Activated naive CD4-positive, alpha-beta T cell treated with anti-CD3 and anti-CD28 coated beads for 36 hours (primary cell): ENCODE measurements at regions not wholly inside any gene's neighbourhood (a gene's known extent, or its start where the extent isn't known, plus 50 kb on each side); places are given as distances from the start of the nearest gene placed in this dataset.
"Not testable (repeated sequence)": the region's sequence is repeated elsewhere in the genome, so short reads cannot be mapped to it uniquely, and the experiment has no call there.

ENCODE experiments used
- CTCF ChIA-PET: fragments of 350-600 bp; sonication (Branson Sonifier 250); formaldehyde crosslinking; loops from one replicate; lab custom pipeline; 2021; ENCODE audit warnings: antibody characterized with exemption; lab: Charles Lee
- DNase-seq: peaks from one replicate; pipeline ENCODE4 v3.0.0-alpha.2; 2020
- H3K27ac Mint-ChIP-seq: one replicate; pipeline ENCODE4 v1.8.0; 2021; ENCODE audit warnings: mild to moderate bottlenecking, mixed read lengths
- H3K27me3 Mint-ChIP-seq: one replicate; pipeline ENCODE4 v1.8.0; 2021; ENCODE audit warnings: low read depth, mixed read lengths
- H3K36me3 Mint-ChIP-seq: one replicate; pipeline ENCODE4 v1.8.0; 2021; ENCODE audit warnings: low read depth, mixed read lengths
- H3K4me1 Mint-ChIP-seq: one replicate; pipeline ENCODE4 v1.8.0; 2021; ENCODE audit warnings: low read depth, mixed read lengths
- H3K4me3 Mint-ChIP-seq: one replicate; pipeline ENCODE4 v1.8.0; 2021; ENCODE audit warnings: mild to moderate bottlenecking, moderate library complexity, mixed read lengths
- H3K9me3 Mint-ChIP-seq: one replicate; pipeline ENCODE4 v1.8.0; 2021; ENCODE audit warnings: mixed read lengths
- intact Hi-C: fragments of 100-400 bp; cut with micrococcal nuclease; formaldehyde crosslinking; loops from one replicate; pipeline ENCODE4 v1.15.1; 2023

DNA sequence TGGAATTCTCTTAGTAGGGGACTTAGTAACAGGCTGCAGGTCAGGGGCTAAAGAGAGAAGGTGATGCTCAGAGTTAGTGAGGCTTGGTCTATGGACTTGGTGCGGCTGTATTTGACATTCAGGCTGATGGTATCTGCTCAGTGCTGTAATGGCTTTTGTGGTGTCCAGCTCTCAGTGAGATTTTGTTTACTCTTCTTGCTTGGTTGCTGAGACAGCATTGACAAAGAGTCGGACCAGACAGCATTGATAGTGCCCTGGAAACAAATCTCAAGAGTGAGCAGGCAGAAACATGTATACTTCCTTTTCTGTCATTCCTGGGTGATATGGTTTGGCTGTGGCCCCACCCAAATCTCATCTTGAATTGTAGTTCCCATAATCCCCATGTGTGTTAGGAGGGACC is 202.0 kb downstream of the STK31 start:
- intact Hi-C loops = no loop called here
- CTCF ChIA-PET = no interaction called here
- H3K4me3 Mint-ChIP-seq = no peak overlapping the region
- no peak for DNase-seq
- H3K9me3 Mint-ChIP-seq = no peaks in the 10 kb centered on the region
- peaks cover 5% of the 10 kb centered on the region for H3K27me3 Mint-ChIP-seq
- no peak overlapping the region for H3K27ac Mint-ChIP-seq
- no peaks in the 10 kb centered on the region for H3K36me3 Mint-ChIP-seq
- no peaks in the 10 kb centered on the region for H3K4me1 Mint-ChIP-seq

DNA sequence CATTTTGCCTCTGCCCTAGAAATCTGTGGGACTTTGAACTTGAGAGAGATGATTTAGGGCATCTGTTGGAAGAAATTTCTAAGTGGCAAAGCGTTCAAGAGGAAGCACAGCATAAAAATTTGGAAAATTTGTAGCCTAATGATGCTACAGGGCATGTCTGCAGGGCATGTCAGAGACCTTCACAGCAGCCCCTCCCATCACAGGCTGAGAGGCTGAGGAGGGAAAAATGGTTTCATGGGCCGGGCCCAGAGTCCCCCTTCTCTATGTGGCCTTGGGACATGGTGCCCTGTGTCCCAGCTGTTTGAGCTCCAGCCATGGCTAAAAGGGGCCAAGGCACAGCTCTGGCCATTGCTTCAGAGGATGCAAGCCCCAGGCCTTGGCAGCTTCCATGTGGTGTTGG is 203.0 kb downstream of the STK31 start:
- peaks cover 8% of the 10 kb centered on the region for H3K27me3 Mint-ChIP-seq
- intact Hi-C loops = no loop called here
- no peak overlapping the region for H3K4me3 Mint-ChIP-seq
- DNase-seq = no peak
- H3K4me1 Mint-ChIP-seq = no peaks in the 10 kb centered on the region
- no peaks in the 10 kb centered on the region for H3K9me3 Mint-ChIP-seq
- CTCF ChIA-PET = no interaction called here
- no peaks in the 10 kb centered on the region for H3K36me3 Mint-ChIP-seq
- H3K27ac Mint-ChIP-seq = no peak overlapping the region

DNA sequence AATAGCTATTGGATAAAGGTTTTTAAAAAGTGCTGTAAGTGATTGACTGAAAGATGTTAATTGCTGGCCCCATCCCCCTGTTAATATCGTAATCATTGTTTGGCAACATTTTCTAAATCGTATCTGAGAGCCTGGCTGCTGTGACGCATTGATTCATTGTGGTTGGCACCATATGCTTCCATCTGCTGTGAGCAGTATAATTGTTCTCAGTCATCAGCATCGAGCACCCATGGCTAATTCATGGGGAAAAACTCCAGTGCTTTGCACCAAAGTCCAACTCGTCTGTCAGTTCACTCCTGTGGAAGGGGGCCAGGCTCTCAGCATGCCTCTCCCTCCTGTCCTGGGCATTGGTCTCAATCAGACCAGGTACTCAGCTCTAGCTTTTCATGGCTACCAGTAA is 205.2 kb downstream of the STK31 start:
- no peak overlapping the region for H3K27ac Mint-ChIP-seq

DNA sequence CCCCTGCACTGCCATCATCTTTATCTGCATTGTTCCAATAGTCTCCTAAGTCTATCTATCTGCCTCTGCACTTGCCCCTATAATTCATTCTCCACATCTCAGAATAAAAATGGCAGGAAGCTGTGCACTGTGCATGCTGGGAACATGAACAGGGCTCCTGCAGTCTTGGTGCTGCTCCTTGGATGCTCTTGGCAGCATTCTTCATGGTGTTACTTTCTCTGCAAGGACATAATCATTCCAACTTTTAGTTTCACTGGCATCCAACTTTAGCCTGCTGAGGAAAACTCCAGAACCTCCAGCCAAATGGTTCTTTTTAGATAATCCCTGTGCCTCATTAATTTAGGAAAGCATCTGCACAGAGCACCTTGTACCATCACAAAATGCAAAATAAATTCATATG is 208.3 kb downstream of the STK31 start:
- H3K4me3 Mint-ChIP-seq = no peak overlapping the region
- no peaks in the 10 kb centered on the region for H3K36me3 Mint-ChIP-seq
- H3K4me1 Mint-ChIP-seq = no peaks in the 10 kb centered on the region
- H3K27me3 Mint-ChIP-seq = peaks cover 17% of the 10 kb centered on the region
- intact Hi-C loops = no loop called here
- CTCF ChIA-PET = no interaction called here
- no peak for DNase-seq
- H3K27ac Mint-ChIP-seq = no peak overlapping the region
- no peaks in the 10 kb centered on the region for H3K9me3 Mint-ChIP-seq

More for the DNA sequence above, 205.2 kb downstream of the STK31 start:
- H3K9me3 Mint-ChIP-seq = no peaks in the 10 kb centered on the region
- CTCF ChIA-PET = no interaction called here
- peaks cover 17% of the 10 kb centered on the region for H3K27me3 Mint-ChIP-seq
- intact Hi-C loops = no loop called here
- H3K4me1 Mint-ChIP-seq = no peaks in the 10 kb centered on the region
- DNase-seq = no peak
- no peaks in the 10 kb centered on the region for H3K36me3 Mint-ChIP-seq
- no peak overlapping the region for H3K4me3 Mint-ChIP-seq

DNA sequence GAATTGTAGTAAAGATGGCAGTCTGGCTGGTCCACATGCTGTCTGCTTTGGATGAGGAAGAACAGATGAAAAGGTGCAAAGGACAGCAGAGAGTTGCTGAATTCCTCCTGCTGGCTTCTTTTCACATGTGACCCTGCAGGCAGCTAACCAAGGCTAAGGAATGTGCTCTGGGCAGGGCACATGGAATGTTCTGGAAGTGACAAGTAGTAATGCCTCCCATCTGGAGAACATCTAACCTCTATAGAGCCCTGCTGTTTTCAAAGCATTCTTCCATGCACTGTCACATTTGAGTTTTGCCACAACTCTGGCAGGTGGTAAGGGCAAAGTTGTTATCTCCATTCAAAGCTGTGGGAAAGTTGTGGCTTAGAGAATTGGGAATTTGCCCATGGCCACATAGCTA is 208.8 kb downstream of the STK31 start:
- intact Hi-C loops = no loop called here
- Mint-ChIP-seq H3K4me1 (no peaks in the 10 kb centered on the region), H3K4me3 (no peak overlapping the region), H3K36me3 (no peaks in the 10 kb centered on the region), H3K27ac (no peak overlapping the region), H3K27me3 (peaks cover 17% of the 10 kb centered on the region), H3K9me3 (no peaks in the 10 kb centered on the region)
- CTCF ChIA-PET = no interaction called here
- DNase-seq = no peak

DNA sequence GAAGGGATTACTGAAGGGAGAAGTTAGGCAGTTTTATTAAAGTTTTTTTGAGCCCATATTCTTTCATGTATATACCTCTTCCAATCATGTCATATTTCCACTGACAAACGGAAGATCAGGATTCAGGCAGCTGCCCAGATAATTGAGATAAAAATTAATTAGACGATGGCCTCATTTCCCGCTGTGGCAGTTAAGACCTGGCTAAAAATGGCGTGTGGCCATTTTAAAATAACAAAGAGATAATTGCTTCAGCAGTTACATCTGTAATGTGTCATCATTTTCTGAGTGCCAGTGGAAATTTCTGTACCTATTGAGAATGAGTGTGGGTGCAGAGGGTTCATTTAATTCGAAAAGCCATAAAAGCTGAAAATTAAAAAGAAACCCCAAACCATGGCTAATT is 215.1 kb downstream of the STK31 start:
- Mint-ChIP-seq H3K9me3 (no peaks in the 10 kb centered on the region), H3K4me3 (no peak overlapping the region), H3K4me1 (no peaks in the 10 kb centered on the region), H3K27me3 (peaks cover 2% of the 10 kb centered on the region), H3K36me3 (no peaks in the 10 kb centered on the region), H3K27ac (no peak overlapping the region)
- DNase-seq = no peak
- CTCF ChIA-PET = no interaction called here
- intact Hi-C loops = no loop called here

DNA sequence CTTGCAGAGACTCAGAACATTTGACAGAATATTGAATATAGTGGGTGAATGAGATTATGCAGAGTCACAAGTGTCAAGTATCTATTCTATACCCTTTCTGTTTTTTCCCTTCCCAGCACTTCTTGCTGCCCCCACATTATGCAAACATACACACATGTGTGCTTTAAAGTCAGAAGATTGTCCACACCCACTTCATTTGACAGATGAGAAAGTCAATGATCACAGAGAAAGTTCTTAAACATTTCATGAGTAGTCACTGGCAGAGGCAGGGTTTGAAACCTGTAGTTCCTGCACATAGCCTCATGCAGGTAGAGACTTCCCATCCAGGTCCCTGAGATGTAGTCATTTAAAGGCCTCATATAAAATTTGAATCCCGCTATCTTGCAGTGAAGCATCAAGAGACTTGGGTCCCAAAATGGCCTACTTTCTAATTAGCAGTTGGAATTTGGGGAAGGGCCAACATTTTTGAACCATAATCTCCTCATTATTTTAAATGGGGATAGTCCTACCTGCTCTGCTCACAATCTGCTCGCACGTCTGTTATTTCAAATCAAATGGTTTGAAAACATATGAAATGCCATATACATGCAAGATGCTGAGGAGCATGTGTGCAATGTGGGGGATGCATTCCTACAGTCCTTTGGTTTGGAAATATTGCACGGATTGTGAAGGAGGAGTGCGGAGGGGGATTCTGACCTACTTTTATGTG is 217.8 kb downstream of the STK31 start:
- no peak overlapping the region for H3K4me3 Mint-ChIP-seq
- no peaks in the 10 kb centered on the region for H3K4me1 Mint-ChIP-seq
- no peak overlapping the region for H3K27ac Mint-ChIP-seq
- no peaks in the 10 kb centered on the region for H3K36me3 Mint-ChIP-seq
- intact Hi-C loops = no loop called here
- peaks cover 2% of the 10 kb centered on the region for H3K27me3 Mint-ChIP-seq
- no peaks in the 10 kb centered on the region for H3K9me3 Mint-ChIP-seq
- no peak for DNase-seq
- CTCF ChIA-PET = no interaction called here

DNA sequence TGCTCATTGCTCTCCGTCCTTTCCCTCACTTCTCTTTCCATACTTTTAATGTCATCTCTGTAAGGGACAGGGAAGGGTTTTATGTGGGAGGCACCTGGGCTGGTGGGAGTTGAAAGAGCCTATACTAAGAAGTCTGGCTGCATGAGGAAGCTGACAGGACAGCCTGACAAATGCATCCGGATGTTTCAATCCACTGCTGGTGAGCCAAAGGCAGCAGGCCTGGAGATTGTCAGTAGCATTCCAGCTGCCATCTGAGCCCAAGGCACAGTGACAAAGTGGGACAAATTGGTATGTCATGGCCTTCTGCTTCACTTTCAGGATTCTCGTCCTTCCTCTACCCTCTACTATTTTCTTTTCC is 218.4 kb downstream of the STK31 start:
- Mint-ChIP-seq H3K27ac (no peak overlapping the region), H3K27me3 (peaks cover 2% of the 10 kb centered on the region), H3K9me3 (no peaks in the 10 kb centered on the region), H3K4me3 (no peak overlapping the region), H3K4me1 (no peaks in the 10 kb centered on the region), H3K36me3 (no peaks in the 10 kb centered on the region)
- intact Hi-C loops = no loop called here
- CTCF ChIA-PET = no interaction called here
- no peak for DNase-seq

DNA sequence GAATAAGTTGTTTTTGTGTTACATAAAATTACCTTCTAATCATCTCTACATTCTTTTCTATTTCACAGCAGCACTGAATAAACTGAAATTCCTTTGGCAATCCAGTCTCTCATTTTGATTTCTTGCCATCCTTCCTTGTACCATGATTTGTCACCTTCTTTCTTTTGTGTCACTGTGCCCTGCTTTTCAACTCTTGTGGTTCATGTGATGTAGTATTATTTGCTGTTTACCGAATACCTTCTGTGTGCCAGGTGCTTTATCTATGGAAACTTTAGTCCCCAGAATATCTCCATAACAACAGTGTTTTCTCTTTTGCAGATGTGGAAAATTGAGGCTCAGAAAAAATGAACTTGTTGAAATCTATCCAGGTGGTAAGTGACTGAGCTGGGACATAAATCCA is 220.3 kb downstream of the STK31 start:
- intact Hi-C loops = no loop called here
- H3K27ac Mint-ChIP-seq = no peak overlapping the region
- no peak overlapping the region for H3K4me3 Mint-ChIP-seq
- CTCF ChIA-PET = no interaction called here
- H3K36me3 Mint-ChIP-seq = no peaks in the 10 kb centered on the region
- DNase-seq = no peak
- H3K4me1 Mint-ChIP-seq = no peaks in the 10 kb centered on the region
- no peaks in the 10 kb centered on the region for H3K9me3 Mint-ChIP-seq
- H3K27me3 Mint-ChIP-seq = peaks cover 2% of the 10 kb centered on the region

DNA sequence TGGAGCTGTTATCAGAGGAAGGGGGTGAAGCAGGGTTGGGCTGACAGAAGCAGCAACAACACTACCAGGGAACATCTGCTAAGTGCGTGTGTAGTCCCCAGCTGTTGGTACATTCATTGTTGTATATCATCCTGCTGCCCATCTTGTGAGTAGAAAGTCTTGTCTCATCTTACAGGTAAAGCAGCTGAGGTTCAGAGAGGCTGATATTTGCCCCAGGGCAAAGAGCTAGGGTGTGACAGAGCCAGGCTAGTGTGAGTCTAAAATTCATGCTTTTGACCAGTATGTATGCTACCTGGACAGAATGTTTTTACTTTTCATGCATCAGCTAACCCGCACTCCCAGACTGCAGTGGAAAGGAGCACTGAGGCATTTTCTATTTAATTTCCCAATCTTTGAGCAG is 221.6 kb downstream of the STK31 start:
- Mint-ChIP-seq H3K4me3 (no peak overlapping the region), H3K27ac (no peak overlapping the region), H3K36me3 (no peaks in the 10 kb centered on the region), H3K4me1 (no peaks in the 10 kb centered on the region), H3K9me3 (no peaks in the 10 kb centered on the region), H3K27me3 (peaks cover 2% of the 10 kb centered on the region)
- intact Hi-C loops = no loop called here
- CTCF ChIA-PET = interaction anchor here (0.5 to 1.0 kb wide), 2 partner anchors 9 to 212 kb away, joined by 3 to 4 read pairs; no protein-coding TSS in a partner anchor
- DNase-seq = no peak

DNA sequence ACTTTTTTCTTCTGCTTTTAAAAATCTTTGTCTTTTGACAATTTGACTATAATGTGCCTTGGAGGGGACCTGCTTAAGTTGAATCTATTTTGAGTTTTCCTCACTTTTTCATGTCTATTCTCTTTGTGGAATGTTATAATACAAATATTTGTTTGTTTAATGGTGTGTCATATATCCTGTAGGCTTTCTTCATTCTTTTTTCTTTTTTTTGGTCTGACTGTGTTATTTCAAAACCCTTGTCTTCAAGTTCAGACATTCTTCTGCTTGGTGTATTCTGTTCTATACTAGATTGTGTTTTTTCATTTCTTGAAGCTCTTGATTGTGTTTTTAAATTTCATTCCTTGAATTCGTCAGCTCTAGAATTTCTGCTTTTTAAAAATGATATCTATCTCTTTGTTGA is 228.2 kb downstream of the STK31 start:
- no peaks in the 10 kb centered on the region for H3K9me3 Mint-ChIP-seq
- no peak overlapping the region for H3K27ac Mint-ChIP-seq
- no peaks in the 10 kb centered on the region for H3K4me1 Mint-ChIP-seq
- DNase-seq = no peak
- intact Hi-C loops = no loop called here
- CTCF ChIA-PET = no interaction called here
- H3K36me3 Mint-ChIP-seq = no peaks in the 10 kb centered on the region
- no peak overlapping the region for H3K4me3 Mint-ChIP-seq
- H3K27me3 Mint-ChIP-seq = peaks cover 14% of the 10 kb centered on the region

DNA sequence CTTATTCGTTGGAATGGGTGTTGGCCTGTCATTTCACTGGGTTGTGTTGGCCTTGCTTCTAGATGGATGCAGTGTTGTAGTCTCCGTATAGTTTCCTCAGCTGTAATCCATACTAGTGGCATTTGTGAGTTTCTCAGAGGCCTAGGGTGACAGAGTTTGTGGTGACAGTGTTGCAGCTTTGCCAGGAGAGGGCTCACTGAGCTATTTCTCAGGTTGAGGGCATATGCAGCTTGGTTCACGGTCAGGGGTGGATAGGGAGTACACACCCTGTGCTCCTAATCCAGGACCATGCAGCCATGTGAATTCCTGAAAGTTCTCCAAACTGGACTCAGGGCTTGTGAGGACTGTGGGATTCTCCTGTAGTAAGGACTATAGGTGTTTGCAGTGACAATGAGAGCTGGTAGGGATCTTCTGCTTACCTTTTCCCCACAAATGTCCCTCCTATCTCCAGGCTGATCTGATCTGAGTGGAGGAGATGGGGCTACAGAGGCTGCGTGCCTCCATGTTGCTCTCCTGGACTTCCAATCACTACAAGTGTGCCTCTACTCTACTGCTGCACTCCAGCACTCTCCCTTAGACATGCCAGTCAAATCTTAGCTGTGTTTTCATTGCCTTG is 229.0 kb downstream of the STK31 start:
- intact Hi-C loops = no loop called here
- Mint-ChIP-seq H3K4me1 (no peaks in the 10 kb centered on the region), H3K27ac (no peak overlapping the region), H3K27me3 (peaks cover 17% of the 10 kb centered on the region), H3K4me3 (no peak overlapping the region), H3K36me3 (no peaks in the 10 kb centered on the region), H3K9me3 (no peaks in the 10 kb centered on the region)
- CTCF ChIA-PET = interaction anchor here (0.6 to 0.9 kb wide), 2 partner anchors 75 to 271 kb away, joined by 3 read pairs; no protein-coding TSS in a partner anchor
- peak; percentile 10 for DNase-seq

DNA sequence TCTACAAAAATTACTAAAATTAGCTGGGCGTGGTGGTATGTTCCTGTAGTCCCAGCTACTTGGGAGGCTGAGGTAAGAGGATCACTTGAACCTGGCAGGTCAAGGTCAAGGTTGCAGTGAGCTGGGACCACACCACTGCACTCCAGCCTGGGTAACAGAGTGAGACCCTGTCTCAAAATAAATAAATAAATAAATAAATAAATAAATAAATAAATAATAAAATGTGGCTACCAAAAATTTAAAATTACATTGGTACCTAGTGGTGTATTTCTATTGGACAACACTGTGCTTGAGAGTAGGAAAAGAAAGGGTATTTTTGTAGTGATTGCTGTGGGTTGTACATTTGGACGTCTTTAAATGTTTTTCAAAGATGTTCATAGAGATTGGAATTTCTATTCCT is 229.7 kb downstream of the STK31 start:
- H3K9me3 Mint-ChIP-seq, H3K27ac Mint-ChIP-seq, DNase-seq, H3K4me1 Mint-ChIP-seq, intact Hi-C loops, H3K36me3 Mint-ChIP-seq, H3K4me3 Mint-ChIP-seq: not testable (repeated sequence)
- CTCF ChIA-PET = interaction anchor here (0.6 to 0.9 kb wide), 2 partner anchors 76 to 271 kb away, joined by 3 read pairs; no protein-coding TSS in a partner anchor
- peaks cover 21% of the 10 kb centered on the region for H3K27me3 Mint-ChIP-seq
